ENCODE measurements at regions not wholly inside any gene's neighbourhood (a gene's known extent, or its start where the extent isn't known, plus 50 kb on each side); places are given as distances from the start of the nearest gene placed in this dataset.
"Not testable (repeated sequence)": the region's sequence is repeated elsewhere in the genome, so short reads cannot be mapped to it uniquely, and the experiment has no call there.

DNA sequence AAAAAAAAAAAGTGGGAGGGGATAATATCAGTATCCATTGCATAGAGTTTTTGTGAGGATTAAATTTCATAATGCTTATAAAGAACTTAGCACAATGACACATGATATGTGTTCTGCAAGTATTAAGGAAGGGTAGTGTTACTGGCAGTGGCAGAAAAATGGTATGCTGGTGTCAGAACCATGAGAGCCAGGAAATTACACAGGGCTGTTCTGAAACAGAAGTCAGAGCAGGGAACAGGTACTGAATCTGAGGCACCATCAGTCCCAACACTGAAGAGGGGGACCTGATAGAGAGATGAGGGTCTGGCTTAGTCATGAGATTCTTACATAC lies 601.1 kb upstream of the GRIA3 start:
- Mint-ChIP-seq H3K36me3 (no peaks in the 10 kb centered on the region), H3K9me3 (peaks cover 4% of the 10 kb centered on the region), H3K4me1 (no peaks in the 10 kb centered on the region), H3K4me3 (no peak overlapping the region), H3K27ac (no peak overlapping the region), H3K27me3 (no peaks in the 10 kb centered on the region)
- CTCF ChIA-PET: no interaction called here
- no peak for DNase-seq

DNA sequence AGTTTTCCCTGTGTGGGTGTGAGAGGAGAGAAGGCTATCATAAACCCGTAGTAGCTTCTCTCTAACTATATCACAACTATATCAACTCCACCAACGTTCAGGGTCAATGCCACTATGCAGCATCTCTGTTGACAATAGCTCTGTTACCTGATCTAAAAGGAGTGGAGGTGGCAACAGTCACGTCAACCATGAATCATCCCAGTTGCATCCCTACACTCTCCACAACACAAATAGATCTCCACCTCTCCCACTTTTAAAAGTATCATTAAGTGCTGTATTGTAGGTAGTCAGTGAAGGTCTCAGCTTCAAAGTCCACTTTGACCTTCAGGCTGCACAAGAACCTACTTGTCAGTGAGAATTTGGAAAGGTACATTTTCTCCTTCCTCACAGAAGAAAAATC lies 600.5 kb upstream of the GRIA3 start:
- no peaks in the 10 kb centered on the region for H3K27me3 Mint-ChIP-seq
- H3K4me3 Mint-ChIP-seq: no peak overlapping the region
- H3K36me3 Mint-ChIP-seq: no peaks in the 10 kb centered on the region
- H3K4me1 Mint-ChIP-seq: no peaks in the 10 kb centered on the region
- H3K27ac Mint-ChIP-seq: no peak overlapping the region
- no peak for DNase-seq
- CTCF ChIA-PET: no interaction called here
- H3K9me3 Mint-ChIP-seq: peaks cover 4% of the 10 kb centered on the region

DNA sequence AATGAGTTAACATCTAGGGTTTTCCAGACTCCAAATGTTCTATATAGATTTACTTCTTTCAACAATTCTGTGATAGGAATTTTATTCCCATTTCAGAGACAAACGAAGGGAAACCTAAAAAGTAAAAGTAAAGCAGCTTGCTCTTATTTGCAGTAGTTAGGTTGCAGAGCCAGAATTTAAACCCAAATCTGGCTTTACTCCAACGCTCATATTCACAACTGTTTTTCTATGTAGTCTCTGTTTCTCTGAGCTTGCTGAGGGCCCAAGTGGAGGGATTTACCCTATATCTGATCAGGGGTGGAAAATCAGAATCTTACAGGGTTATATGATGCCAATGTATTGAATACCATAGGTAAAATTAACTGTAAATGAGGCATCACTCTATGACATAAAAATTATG lies 599.1 kb upstream of the GRIA3 start:
- Mint-ChIP-seq H3K27me3 (no peaks in the 10 kb centered on the region), H3K27ac (no peak overlapping the region), H3K36me3 (no peaks in the 10 kb centered on the region), H3K4me1 (no peaks in the 10 kb centered on the region), H3K4me3 (no peak overlapping the region), H3K9me3 (peaks cover 3% of the 10 kb centered on the region)
- CTCF ChIA-PET: no interaction called here
- no peak for DNase-seq

DNA sequence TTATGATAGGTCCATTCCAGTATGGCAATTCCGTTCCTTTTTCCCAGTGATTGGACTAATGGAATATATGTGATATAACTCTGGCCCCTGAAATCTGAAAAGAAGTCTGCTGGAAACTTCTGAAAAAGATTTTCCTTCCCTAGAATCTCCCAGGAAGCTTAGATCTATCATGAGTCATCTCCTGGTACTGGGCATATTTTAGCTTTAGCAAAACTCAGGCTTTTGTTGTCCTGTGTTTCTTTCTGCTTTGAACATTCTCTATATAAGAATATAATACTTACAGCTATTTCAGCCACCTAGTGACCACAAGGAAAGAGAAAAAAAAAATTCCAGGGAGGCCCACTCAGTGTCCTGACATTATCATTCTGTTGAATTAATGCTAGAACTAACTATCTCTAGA lies 597.2 kb upstream of the GRIA3 start:
- no peaks in the 10 kb centered on the region for H3K4me1 Mint-ChIP-seq
- no peak for DNase-seq
- no peaks in the 10 kb centered on the region for H3K36me3 Mint-ChIP-seq
- no peaks in the 10 kb centered on the region for H3K27me3 Mint-ChIP-seq
- H3K4me3 Mint-ChIP-seq: no peak overlapping the region
- H3K27ac Mint-ChIP-seq: no peak overlapping the region
- CTCF ChIA-PET: no interaction called here
- no peaks in the 10 kb centered on the region for H3K9me3 Mint-ChIP-seq

DNA sequence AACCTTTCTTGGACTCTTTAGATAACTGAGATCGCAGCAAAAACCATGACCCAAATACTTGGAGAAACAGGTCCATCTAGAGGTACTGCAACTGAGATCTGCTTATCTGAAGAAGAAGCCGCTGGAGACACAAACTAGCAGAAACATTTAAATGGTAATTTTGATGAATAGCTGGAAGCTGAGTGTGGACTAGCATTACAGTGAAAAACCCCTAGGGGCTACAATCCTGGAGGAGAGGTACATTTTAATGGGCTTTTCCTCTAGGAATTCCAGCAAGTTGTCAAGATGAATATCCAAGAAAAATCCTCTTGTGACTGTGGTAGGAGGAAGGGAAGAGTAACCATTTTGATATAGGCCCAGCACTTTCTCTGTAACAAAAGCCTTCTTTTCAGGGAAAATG lies 592.5 kb upstream of the GRIA3 start:
- Mint-ChIP-seq H3K27ac (no peak overlapping the region), H3K36me3 (no peaks in the 10 kb centered on the region), H3K27me3 (no peaks in the 10 kb centered on the region), H3K9me3 (no peaks in the 10 kb centered on the region), H3K4me1 (no peaks in the 10 kb centered on the region), H3K4me3 (no peak overlapping the region)
- CTCF ChIA-PET: no interaction called here
- DNase-seq: no peak

DNA sequence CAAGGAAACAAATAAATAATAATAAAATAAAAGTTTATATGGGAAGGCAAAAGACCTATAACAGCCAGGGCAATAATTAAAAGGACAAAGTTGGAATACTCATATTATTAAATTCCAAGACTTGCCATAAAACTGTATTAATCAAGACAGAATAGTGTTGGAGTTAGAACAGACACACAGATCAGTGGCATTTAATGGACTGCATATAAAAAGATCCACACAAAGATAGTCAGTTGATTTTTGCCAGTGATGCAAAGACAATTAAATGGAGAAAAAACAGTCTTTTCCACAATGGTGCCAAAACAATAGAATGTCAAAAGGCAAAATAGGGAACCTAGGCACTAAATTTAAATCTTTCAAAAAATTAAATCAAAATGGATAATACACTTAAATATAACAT lies 587.1 kb upstream of the GRIA3 start:
- H3K4me3 Mint-ChIP-seq: no peak overlapping the region
- CTCF ChIA-PET: no interaction called here
- H3K9me3 Mint-ChIP-seq: no peaks in the 10 kb centered on the region
- no peak overlapping the region for H3K27ac Mint-ChIP-seq
- no peaks in the 10 kb centered on the region for H3K36me3 Mint-ChIP-seq
- no peaks in the 10 kb centered on the region for H3K4me1 Mint-ChIP-seq
- DNase-seq: no peak
- H3K27me3 Mint-ChIP-seq: no peaks in the 10 kb centered on the region

DNA sequence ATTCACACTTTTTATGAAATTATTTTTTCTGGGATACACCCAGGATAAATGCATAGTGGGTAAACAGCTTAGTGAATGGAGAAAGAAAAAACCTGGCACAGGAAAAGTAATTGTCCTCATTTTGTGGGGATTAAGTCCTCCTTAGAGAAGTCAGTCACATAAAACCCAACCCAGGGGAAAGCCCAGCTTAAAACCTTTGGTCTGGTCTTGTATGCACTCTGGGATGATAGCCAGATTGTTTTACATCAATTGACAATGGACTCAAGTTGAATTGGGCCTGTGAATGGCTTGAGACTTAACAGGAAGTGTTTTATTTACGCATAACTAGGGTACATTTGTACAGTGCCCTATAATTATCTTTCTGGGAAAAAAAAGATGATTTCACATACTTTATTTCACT lies 561.3 kb upstream of the GRIA3 start:
- H3K4me1 Mint-ChIP-seq: no peaks in the 10 kb centered on the region
- CTCF ChIA-PET: no interaction called here
- H3K36me3 Mint-ChIP-seq: no peaks in the 10 kb centered on the region
- H3K4me3 Mint-ChIP-seq: no peak overlapping the region
- peaks cover 3% of the 10 kb centered on the region for H3K9me3 Mint-ChIP-seq
- no peak overlapping the region for H3K27ac Mint-ChIP-seq
- no peaks in the 10 kb centered on the region for H3K27me3 Mint-ChIP-seq
- no peak for DNase-seq

DNA sequence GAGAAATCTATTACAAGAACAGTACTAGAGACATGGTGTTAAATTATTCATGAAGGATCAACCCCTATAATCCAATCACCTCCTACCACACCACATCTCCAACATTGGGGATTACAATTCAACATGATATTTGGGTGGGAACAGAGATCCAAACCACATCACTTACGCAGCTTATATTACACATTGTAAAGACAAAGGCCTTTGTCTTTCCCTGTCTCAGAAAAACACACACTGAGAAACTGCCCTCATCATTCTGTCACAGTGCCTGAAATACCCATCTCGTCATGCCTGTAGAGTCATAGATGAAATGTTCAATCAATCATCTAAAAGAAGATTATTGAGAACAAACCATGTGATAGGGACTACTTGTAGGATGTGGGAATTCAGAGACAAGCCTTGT lies 558.8 kb upstream of the GRIA3 start:
- H3K9me3 Mint-ChIP-seq: peaks cover 3% of the 10 kb centered on the region
- no peaks in the 10 kb centered on the region for H3K4me1 Mint-ChIP-seq
- H3K27me3 Mint-ChIP-seq: no peaks in the 10 kb centered on the region
- no peak for DNase-seq
- CTCF ChIA-PET: no interaction called here
- no peaks in the 10 kb centered on the region for H3K36me3 Mint-ChIP-seq
- H3K4me3 Mint-ChIP-seq: no peak overlapping the region
- H3K27ac Mint-ChIP-seq: no peak overlapping the region

DNA sequence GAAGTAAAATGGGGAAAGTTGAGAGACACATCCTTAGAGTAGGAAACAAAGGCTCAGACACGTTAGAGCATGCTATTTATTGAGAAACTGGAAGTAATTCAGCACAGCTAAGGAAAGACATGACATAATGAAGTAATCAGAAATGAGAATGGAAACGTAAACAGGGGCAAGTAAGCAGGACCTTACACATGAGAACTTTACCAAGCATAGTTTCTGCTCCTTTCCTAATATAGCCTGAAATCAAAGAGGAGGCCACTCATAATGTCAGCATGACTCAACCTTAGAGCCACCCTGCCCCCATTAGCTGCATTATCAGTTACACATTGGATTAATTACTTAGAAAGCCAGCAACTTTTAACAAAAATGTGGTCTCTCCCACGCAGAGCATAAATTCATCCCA lies 558.3 kb upstream of the GRIA3 start:
- Mint-ChIP-seq H3K27ac (no peak overlapping the region), H3K27me3 (no peaks in the 10 kb centered on the region), H3K9me3 (no peaks in the 10 kb centered on the region), H3K36me3 (no peaks in the 10 kb centered on the region), H3K4me3 (no peak overlapping the region), H3K4me1 (no peaks in the 10 kb centered on the region)
- CTCF ChIA-PET: no interaction called here
- DNase-seq: no peak

DNA sequence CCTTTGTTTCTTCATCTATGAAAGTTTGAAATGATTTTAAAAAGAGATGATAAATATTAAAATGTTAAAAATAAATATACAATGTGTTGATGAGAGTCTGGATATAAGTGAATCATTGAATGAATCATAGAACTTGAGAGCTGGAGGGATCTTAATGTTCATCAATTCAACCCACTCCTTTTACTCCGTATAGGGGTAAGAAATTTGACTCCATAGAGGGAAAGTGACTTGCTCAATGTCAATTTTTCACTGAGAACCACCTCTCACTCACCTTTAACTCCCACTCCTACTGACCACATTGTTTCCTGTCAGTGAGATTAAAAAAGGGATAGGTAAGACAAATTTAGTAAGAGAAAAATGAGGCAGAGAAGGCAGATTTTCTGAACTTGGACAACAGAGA lies 557.2 kb upstream of the GRIA3 start:
- Mint-ChIP-seq H3K36me3 (no peaks in the 10 kb centered on the region), H3K27me3 (no peaks in the 10 kb centered on the region), H3K4me3 (no peak overlapping the region), H3K27ac (no peak overlapping the region), H3K9me3 (no peaks in the 10 kb centered on the region), H3K4me1 (no peaks in the 10 kb centered on the region)
- DNase-seq: no peak
- CTCF ChIA-PET: no interaction called here

DNA sequence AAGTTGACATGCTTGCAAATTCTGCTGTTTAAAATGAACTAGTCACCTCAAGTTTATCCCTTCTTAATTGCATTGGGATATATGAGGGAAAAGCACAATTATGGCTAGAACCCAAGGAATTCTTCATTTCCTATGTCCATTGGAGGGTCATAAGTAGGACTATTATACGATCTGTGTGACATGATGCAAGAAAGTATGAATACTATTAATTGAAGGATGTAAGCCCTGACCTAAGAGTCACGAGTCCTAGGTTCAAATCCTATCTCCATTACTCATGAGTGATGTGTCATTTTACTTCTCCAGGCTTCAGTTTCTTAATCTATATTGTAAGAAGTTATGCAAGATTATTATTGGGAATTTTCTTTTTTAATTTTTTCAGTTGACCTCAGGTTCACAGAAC lies 542.9 kb upstream of the GRIA3 start:
- Mint-ChIP-seq H3K4me1 (no peaks in the 10 kb centered on the region), H3K27ac (no peak overlapping the region), H3K4me3 (no peak overlapping the region), H3K27me3 (no peaks in the 10 kb centered on the region), H3K9me3 (no peaks in the 10 kb centered on the region), H3K36me3 (no peaks in the 10 kb centered on the region)
- DNase-seq: no peak
- CTCF ChIA-PET: no interaction called here

DNA sequence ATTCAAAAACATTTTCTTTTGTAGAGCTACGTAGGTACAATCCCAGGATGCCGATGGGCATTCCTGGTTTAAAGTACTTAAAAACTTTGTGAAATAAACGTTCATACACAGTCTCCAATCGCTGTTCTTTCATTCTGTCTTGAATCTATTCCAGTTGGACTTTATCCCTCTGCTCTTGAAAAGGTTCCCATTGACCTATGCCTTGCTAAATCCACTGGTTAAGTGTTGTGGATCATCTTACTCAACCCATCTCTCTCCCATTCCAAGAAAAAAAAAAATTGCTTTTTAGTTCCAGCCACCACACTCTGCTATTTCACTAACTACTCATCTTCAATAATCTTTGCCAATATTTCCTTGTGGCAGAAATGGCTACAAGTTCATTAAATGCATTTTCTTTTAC lies 542.3 kb upstream of the GRIA3 start:
- H3K27me3 Mint-ChIP-seq: no peaks in the 10 kb centered on the region
- no peak overlapping the region for H3K27ac Mint-ChIP-seq
- no peak for DNase-seq
- H3K9me3 Mint-ChIP-seq: no peaks in the 10 kb centered on the region
- no peaks in the 10 kb centered on the region for H3K36me3 Mint-ChIP-seq
- no peak overlapping the region for H3K4me3 Mint-ChIP-seq
- H3K4me1 Mint-ChIP-seq: no peaks in the 10 kb centered on the region
- CTCF ChIA-PET: no interaction called here

DNA sequence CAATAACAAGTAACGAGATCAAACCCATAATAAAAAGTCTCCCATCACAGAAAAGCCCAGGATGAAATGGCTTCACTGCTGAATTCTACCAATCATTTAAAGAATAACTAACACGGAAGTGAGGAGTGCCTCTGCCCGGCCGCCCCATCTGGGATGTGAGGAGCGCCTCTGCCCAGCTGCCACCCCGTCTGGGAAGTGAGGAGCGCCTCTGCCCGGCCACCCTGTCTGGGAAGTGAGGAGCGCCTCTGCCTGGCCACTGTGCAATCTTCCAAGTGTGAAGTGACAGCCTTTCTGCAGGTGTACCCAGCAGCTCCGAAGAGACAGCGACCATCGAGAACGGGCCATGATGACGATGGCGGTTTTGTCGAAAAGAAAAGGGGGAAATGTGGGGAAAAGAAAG lies 528.8 kb upstream of the GRIA3 start:
- DNase-seq, H3K27ac Mint-ChIP-seq, H3K27me3 Mint-ChIP-seq, H3K36me3 Mint-ChIP-seq, CTCF ChIA-PET, H3K9me3 Mint-ChIP-seq, H3K4me1 Mint-ChIP-seq, H3K4me3 Mint-ChIP-seq: not testable (repeated sequence)

DNA sequence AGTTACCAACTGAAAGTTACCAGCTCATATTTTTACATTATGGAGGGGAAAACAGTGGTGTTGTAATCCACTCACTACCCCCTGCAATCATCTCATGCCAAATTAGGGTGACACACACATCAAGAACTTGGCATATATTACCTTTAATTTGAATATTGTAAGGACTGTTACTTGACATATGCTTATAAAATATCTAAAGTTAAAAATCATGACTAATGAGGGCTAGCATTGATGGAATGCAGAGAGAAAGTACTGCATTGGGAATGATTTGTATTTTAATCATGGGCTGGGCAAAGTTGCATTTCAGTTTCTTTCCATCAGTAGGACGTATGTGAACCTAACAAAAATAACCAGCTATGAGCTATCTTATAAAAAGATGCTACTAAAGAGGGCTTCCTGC lies 517.5 kb upstream of the GRIA3 start:
- no peak for DNase-seq
- no peak overlapping the region for H3K4me3 Mint-ChIP-seq
- H3K36me3 Mint-ChIP-seq: no peaks in the 10 kb centered on the region
- H3K9me3 Mint-ChIP-seq: no peaks in the 10 kb centered on the region
- CTCF ChIA-PET: no interaction called here
- H3K27ac Mint-ChIP-seq: no peak overlapping the region
- no peaks in the 10 kb centered on the region for H3K4me1 Mint-ChIP-seq
- H3K27me3 Mint-ChIP-seq: no peaks in the 10 kb centered on the region

DNA sequence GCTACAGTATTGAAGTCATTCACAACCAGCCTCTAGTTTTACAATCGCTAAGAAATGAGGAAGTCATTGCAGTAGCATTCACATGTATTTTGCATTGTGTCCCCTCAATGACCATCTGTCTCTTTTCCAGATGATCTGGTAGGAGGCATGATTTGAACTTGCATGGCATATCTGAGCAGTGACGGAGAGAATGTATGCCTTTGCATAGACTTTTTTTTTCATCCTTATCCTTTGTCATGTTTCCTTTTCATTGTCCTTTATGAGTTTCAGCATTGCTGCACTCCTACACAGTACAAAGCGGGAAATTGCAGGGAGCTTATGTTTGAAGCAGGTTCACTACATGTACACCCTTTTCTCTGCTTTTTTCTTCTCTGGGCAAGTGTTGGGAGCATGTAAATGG lies 516.4 kb upstream of the GRIA3 start:
- CTCF ChIA-PET: no interaction called here
- Mint-ChIP-seq H3K9me3 (no peaks in the 10 kb centered on the region), H3K27me3 (no peaks in the 10 kb centered on the region), H3K4me1 (no peaks in the 10 kb centered on the region), H3K4me3 (no peak overlapping the region), H3K36me3 (no peaks in the 10 kb centered on the region), H3K27ac (no peak overlapping the region)
- no peak for DNase-seq

DNA sequence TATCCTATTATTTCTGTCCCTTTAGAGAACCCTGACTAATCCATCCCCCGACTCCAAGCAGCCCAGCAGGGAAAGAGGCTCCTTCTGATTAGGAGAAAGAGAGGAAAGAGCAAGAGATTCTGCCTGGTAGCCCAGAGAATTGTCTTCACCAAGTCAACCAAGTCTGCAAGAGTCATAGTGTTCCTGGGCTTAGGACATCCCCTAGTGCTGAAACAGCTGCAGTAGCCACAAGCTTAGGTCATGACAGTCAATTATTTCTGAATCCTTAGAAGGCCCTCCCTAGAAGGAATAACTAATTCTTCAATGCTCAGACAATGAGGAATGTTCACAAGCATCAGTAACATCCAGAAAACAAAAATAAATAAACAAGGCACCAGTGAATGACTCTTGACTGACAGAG lies 480.3 kb upstream of the GRIA3 start:
- Mint-ChIP-seq H3K36me3 (no peaks in the 10 kb centered on the region), H3K27ac (no peak overlapping the region), H3K4me3 (no peak overlapping the region), H3K27me3 (no peaks in the 10 kb centered on the region), H3K4me1 (no peaks in the 10 kb centered on the region), H3K9me3 (peaks cover 8% of the 10 kb centered on the region)
- CTCF ChIA-PET: no interaction called here
- DNase-seq: no peak

DNA sequence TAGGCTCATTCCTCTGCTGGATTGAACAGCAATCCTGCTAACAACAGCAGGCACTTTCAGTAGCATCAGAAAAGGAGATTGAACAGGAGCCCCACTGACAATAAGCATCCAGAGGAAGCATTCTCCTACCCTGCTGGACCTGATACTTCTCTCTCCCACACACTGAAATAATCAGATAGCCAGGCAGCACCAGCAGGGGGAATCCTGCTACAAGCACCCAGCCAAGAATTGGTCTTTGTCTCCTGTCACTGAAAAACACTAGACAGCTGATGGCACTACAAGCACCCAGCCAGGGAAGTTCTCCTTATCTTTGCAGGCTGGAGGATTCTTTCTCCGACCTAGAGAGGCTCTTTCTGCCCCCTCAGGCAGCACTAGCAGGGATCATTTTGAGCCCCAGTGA lies 444.3 kb upstream of the GRIA3 start:
- Mint-ChIP-seq H3K27me3 (no peaks in the 10 kb centered on the region), H3K9me3 (peaks cover 2% of the 10 kb centered on the region), H3K4me1 (no peaks in the 10 kb centered on the region), H3K4me3 (no peak overlapping the region), H3K27ac (no peak overlapping the region), H3K36me3 (no peaks in the 10 kb centered on the region)
- CTCF ChIA-PET: no interaction called here
- DNase-seq: no peak
